Cardiac fibroblast (primary cell): ENCODE measurements at regions not wholly inside any gene's neighbourhood (a gene's known extent, or its start where the extent isn't known, plus 50 kb on each side); places are given as distances from the start of the nearest gene placed in this dataset.

Source experiments
- DNase-seq, 2 donors: peaks; one replicate each; pipeline versions ENCODE4 v3.0.0 to v3.0.0-alpha.2; 2010; ENCODE audit warnings: low read depth in 2 of 2
- H3K4me3 ChIP-seq, 2 donors: replicated peaks in 1 of 2; 1 replicate in 1 of 2; 2 replicates in 1 of 2; pipeline ENCODE4 v1.5.1; 2011; ENCODE audit warnings: low read depth in 2 of 2, low read length in 2 of 2, mild to moderate bottlenecking in 2 of 2, moderate library complexity in 1 of 2
- CTCF ChIP-seq: IDR thresholded peaks from one replicate; pipeline ENCODE4 v1.5.1; 2011; ENCODE audit warnings: low read depth, mild to moderate bottlenecking, low read length, inconsistent platforms

GRCh38 chr5:33346534-33346933, 94.2 kb upstream of the TARS1 start:
- no peak overlapping the region for H3K4me3 ChIP-seq
- TF ChIP-seq CTCF = no peak
- no peak for DNase-seq

- peak in 1 of 2 donors; percentile 55 for DNase-seq
- TF ChIP-seq CTCF = no peak
- no peak overlapping the region for H3K4me3 ChIP-seq
These were observed 79.0 kb upstream of the TARS1 start for GRCh38 chr5:33361781-33362180.

GRCh38 chr5:33362915-33363314, 77.8 kb upstream of the TARS1 start:
- peak; percentile 41 to 92 for DNase-seq
- H3K4me3 ChIP-seq = no peak overlapping the region
- TF ChIP-seq CTCF = no peak

GRCh38 chr5:33363537-33363936, 77.2 kb upstream of the TARS1 start:
- no peak for TF ChIP-seq CTCF
- DNase-seq = peak in 1 of 2 donors; percentile 51
- no peak overlapping the region for H3K4me3 ChIP-seq

- TF ChIP-seq CTCF = no peak
- peak in 1 of 2 donors; percentile 42 for DNase-seq
- H3K4me3 ChIP-seq = no peak overlapping the region
These were observed 76.4 kb upstream of the TARS1 start for GRCh38 chr5:33364406-33364805.

GRCh38 chr5:33367416-33367815, 73.3 kb upstream of the TARS1 start:
- H3K4me3 ChIP-seq = no peak overlapping the region
- no peak for DNase-seq
- no peak for TF ChIP-seq CTCF
